DOHH2 (cell line): ENCODE measurements at regions not wholly inside any gene's neighbourhood (a gene's known extent, or its start where the extent isn't known, plus 50 kb on each side); places are given as distances from the start of the nearest gene placed in this dataset.

ENCODE experiments used
- H3F3A ChIP-seq: fragments of 200-600 bp; sonication (generic), shearing (Covaris generic); 2 replicates; pipeline ENCODE4 v1.6.0; 2016; ENCODE audit warnings: antibody characterized with exemption, mild to moderate bottlenecking; ENCODE audit not compliant: control insufficient read depth, insufficient read depth
- H3K27ac ChIP-seq: fragments of 200-600 bp; sonication (generic); 2 replicates; pipeline ENCODE4 v1.5.1; 2014; ENCODE audit warnings: low read depth, mild to moderate bottlenecking, low read length, moderate library complexity
- H3K27me3 ChIP-seq: fragments of 200-600 bp; sonication (generic); 2 replicates; pipeline ENCODE4 v1.6.1; 2014; ENCODE audit warnings: mild to moderate bottlenecking, low read length, mixed read lengths; ENCODE audit not compliant: control insufficient read depth
- H3K36me3 ChIP-seq: fragments of 200-600 bp; sonication (generic); 2 replicates; pipeline ENCODE4 v1.6.1; 2014; ENCODE audit warnings: mild to moderate bottlenecking, low read length, moderate library complexity, mixed read lengths; ENCODE audit not compliant: control insufficient read depth
- H3K4me1 ChIP-seq: fragments of 200-600 bp; sonication (generic); 2 replicates; pipeline ENCODE4 v1.6.1; 2014; ENCODE audit warnings: mild to moderate bottlenecking, low read length, mixed read lengths; ENCODE audit not compliant: control insufficient read depth
- H3K4me2 ChIP-seq: fragments of 200-600 bp; sonication (generic); 2 replicates; pipeline ENCODE4 v1.6.0; 2014; ENCODE audit warnings: mild to moderate bottlenecking, low read length, moderate library complexity
- H3K4me3 ChIP-seq: fragments of 200-600 bp; sonication (generic); 2 replicates; pipeline ENCODE4 v1.5.1; 2014; ENCODE audit warnings: mild to moderate bottlenecking, low read length, mixed read lengths
- H3K79me2 ChIP-seq: fragments of 200-600 bp; sonication (generic); 2 replicates; pipeline ENCODE4 v1.6.1; 2014; ENCODE audit warnings: mild to moderate bottlenecking, low read length, mixed read lengths; ENCODE audit not compliant: control insufficient read depth
- H3K9me2 ChIP-seq: fragments of 200-600 bp; sonication (generic); replicated peaks from 2 replicates; pipeline ENCODE4 v1.6.1; 2014; ENCODE audit warnings: mild to moderate bottlenecking, low read length, mixed read lengths; ENCODE audit not compliant: control insufficient read depth
- H3K9me3 ChIP-seq: fragments of 200-600 bp; sonication (generic); 2 replicates; pipeline ENCODE4 v1.6.1; 2014; ENCODE audit warnings: antibody characterized with exemption, low read length, mixed read lengths; ENCODE audit not compliant: control insufficient read depth, insufficient read depth
- H4K20me1 ChIP-seq: fragments of 200-600 bp; sonication (generic); 2 replicates; pipeline ENCODE4 v1.6.0; 2014; ENCODE audit warnings: low read depth, mild to moderate bottlenecking, antibody characterized with exemption, low read length, moderate library complexity; ENCODE audit not compliant: control insufficient read depth, insufficient read depth
- EZH2phosphoT487 ChIP-seq: fragments of 200-600 bp; sonication (generic); IDR thresholded peaks from 2 replicates; pipeline ENCODE4 v1.6.1; 2017; ENCODE audit warnings: borderline replicate concordance, mild to moderate bottlenecking, antibody characterized with exemption, low read length, moderate library complexity, mixed read lengths
- TF ChIP-seq, protein P1 (sequence below): fragments of 200-600 bp; sonication (generic); IDR thresholded peaks from one replicate; pipeline ENCODE4 v1.5.1; 2014; ENCODE audit warnings: antibody characterized with exemption, mild to moderate bottlenecking, low read depth, low read length; ENCODE audit not compliant: poor library complexity, severe bottlenecking

DNA sequence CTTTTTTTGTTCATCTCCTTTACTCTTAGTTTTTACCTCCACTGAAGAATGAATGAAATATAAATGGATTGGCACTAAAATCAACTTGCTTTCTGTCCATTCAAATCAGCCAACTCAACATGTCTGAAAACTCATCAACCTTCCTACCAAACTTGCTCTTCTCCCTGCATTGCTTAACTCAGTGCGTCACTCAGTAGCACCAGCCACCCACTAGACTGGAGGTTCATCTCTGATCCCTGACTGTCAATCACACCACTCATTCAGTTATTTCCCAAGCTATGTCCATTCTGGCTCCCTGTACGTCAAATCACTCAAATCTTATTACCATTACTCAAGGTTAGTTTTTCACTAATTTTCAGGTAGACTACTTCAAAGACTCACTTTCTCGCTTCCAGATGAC lies 75.2 kb upstream of the RBMS1 start:
- Histone ChIP-seq H3K27ac (no peak overlapping the region), H3K4me3 (no peak overlapping the region), H3K9me2 (no peaks in the 10 kb centered on the region), H3K4me2 (no peak overlapping the region), H4K20me1 (no peaks in the 10 kb centered on the region), H3K36me3 (no peaks in the 10 kb centered on the region), H3F3A (no peaks in the 10 kb centered on the region), H3K4me1 (no peaks in the 10 kb centered on the region), H3K9me3 (no peaks in the 10 kb centered on the region), H3K27me3 (no peaks in the 10 kb centered on the region), H3K79me2 (no peaks in the 10 kb centered on the region)
- TF ChIP-seq, protein P1, sequence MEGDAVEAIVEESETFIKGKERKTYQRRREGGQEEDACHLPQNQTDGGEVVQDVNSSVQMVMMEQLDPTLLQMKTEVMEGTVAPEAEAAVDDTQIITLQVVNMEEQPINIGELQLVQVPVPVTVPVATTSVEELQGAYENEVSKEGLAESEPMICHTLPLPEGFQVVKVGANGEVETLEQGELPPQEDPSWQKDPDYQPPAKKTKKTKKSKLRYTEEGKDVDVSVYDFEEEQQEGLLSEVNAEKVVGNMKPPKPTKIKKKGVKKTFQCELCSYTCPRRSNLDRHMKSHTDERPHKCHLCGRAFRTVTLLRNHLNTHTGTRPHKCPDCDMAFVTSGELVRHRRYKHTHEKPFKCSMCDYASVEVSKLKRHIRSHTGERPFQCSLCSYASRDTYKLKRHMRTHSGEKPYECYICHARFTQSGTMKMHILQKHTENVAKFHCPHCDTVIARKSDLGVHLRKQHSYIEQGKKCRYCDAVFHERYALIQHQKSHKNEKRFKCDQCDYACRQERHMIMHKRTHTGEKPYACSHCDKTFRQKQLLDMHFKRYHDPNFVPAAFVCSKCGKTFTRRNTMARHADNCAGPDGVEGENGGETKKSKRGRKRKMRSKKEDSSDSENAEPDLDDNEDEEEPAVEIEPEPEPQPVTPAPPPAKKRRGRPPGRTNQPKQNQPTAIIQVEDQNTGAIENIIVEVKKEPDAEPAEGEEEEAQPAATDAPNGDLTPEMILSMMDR = no peak
- TF ChIP-seq EZH2phosphoT487 = no peak

DNA sequence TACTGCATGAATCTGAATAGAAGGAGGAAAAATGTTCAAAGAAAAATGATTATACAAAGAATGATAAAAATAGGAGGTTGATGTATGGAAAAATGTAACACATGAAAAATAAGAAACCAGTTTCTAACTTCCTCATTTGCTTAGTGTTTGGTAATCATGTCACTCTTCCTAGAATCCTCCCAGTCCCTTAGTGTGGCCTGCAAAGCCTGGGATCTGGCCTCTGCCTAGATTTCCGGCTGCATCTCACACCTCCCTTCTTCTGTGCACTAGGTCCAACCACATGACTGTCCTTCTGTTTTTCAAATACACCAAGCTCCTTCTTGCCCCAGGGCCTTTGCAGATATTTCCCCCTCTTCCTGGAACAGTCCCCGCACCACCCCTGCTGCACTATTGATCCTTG lies 76.8 kb upstream of the RBMS1 start:
- no peaks in the 10 kb centered on the region for H3K79me2 ChIP-seq
- no peaks in the 10 kb centered on the region for H3F3A ChIP-seq
- no peaks in the 10 kb centered on the region for H4K20me1 ChIP-seq
- TF ChIP-seq, protein P1 = no peak
- TF ChIP-seq EZH2phosphoT487 = no peak
- no peaks in the 10 kb centered on the region for H3K27me3 ChIP-seq
- H3K27ac ChIP-seq = no peak overlapping the region
- H3K36me3 ChIP-seq = no peaks in the 10 kb centered on the region
- no peaks in the 10 kb centered on the region for H3K9me2 ChIP-seq
- no peaks in the 10 kb centered on the region for H3K9me3 ChIP-seq
- no peak overlapping the region for H3K4me3 ChIP-seq
- H3K4me1 ChIP-seq = no peaks in the 10 kb centered on the region
- H3K4me2 ChIP-seq = no peak overlapping the region

DNA sequence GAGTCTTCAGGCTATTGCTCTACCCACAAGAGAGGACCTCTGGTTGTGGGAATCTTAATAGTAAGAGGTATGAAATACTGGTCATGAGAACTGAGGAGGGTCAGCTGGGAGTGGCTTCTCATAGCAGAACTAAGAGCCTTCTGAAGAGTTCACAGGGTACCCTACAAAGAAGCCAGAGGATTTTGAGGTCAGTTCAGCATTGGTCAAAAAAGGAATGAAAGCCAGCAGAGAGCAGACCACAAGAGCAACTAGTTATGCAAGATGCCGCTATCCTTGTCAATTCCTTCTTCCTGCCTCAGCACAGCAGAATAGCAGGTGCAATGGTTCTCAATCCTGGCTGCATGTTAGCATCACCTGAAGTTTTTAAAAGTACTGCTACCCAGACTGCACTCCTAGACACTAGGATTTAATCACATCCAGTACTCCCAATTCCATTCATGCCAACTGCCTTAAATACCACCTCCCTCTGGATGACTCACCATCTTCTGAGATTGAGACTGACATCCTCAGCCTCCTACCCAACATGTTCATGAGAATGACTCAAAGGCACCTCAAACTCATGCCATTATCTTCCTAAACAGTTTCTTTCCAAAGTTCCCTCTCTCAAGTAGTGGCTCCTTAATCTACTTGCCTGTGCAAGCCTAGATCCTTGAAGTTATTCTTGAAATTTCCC lies 81.0 kb upstream of the RBMS1 start:
- Histone ChIP-seq H3K36me3 (no peaks in the 10 kb centered on the region), H3K9me2 (no peaks in the 10 kb centered on the region), H4K20me1 (no peaks in the 10 kb centered on the region), H3K27me3 (no peaks in the 10 kb centered on the region), H3K4me3 (no peak overlapping the region), H3K79me2 (no peaks in the 10 kb centered on the region), H3F3A (no peaks in the 10 kb centered on the region), H3K4me2 (no peak overlapping the region), H3K27ac (no peak overlapping the region), H3K4me1 (no peaks in the 10 kb centered on the region), H3K9me3 (no peaks in the 10 kb centered on the region; the same call in 1 of the 2 replicates)
- TF ChIP-seq, protein P1 = no peak
- no peak for TF ChIP-seq EZH2phosphoT487
